Smooth muscle cell (in vitro differentiated cells): ENCODE measurements at regions not wholly inside any gene's neighbourhood (a gene's known extent, or its start where the extent isn't known, plus 50 kb on each side); places are given as distances from the start of the nearest gene placed in this dataset.

Source experiments
- DNase-seq: peaks from one replicate; lab custom pipeline; 2025; ENCODE audit not compliant: unreplicated experiment; lab: John Stamatoyannopoulos, UW
- H2AFZ ChIP-seq: fragments of 200-600 bp; sonication (generic); 2 replicates; pipeline ENCODE4 v1.6.0; 2016; ENCODE audit warnings: antibody characterized with exemption, low read depth, mild to moderate bottlenecking
- H3F3A ChIP-seq: fragments of 200-600 bp; sonication (generic); 2 replicates; pipeline ENCODE4 v1.6.0; 2017; ENCODE audit warnings: antibody characterized with exemption, low read depth
- H3K27ac ChIP-seq: fragments of 200-600 bp; sonication (generic); 2 replicates; pipeline ENCODE4 v1.5.1; 2016; ENCODE audit warnings: low read depth, mild to moderate bottlenecking
- H3K27me3 ChIP-seq: fragments of 200-600 bp; sonication (generic); 2 replicates; pipeline ENCODE4 v1.6.1; 2016; ENCODE audit warnings: low read depth, mild to moderate bottlenecking
- H3K36me3 ChIP-seq: fragments of 200-600 bp; sonication (generic); 2 replicates; pipeline ENCODE4 v1.5.1; 2016; ENCODE audit warnings: low read depth
- H3K4me1 ChIP-seq: fragments of 200-600 bp; sonication (generic); 2 replicates; pipeline ENCODE4 v1.5.1; 2016; ENCODE audit warnings: low read depth
- H3K4me2 ChIP-seq: fragments of 200-600 bp; sonication (generic); 2 replicates; pipeline ENCODE4 v1.6.0; 2016; ENCODE audit warnings: mild to moderate bottlenecking
- H3K4me3 ChIP-seq: fragments of 200-600 bp; sonication (generic); 2 replicates; pipeline ENCODE4 v1.5.1; 2016; ENCODE audit warnings: mild to moderate bottlenecking
- H3K79me2 ChIP-seq: fragments of 200-600 bp; sonication (generic); 2 replicates; pipeline ENCODE4 v1.6.0; 2016; ENCODE audit warnings: low read depth, mild to moderate bottlenecking
- H3K9ac ChIP-seq: fragments of 200-600 bp; sonication (generic); 2 replicates; pipeline ENCODE4 v1.6.0; 2016; ENCODE audit warnings: low read depth
- H3K9me3 ChIP-seq: fragments of 200-600 bp; sonication (generic); replicated peaks from 2 replicates; pipeline ENCODE4 v1.5.1; 2016; ENCODE audit warnings: low read depth
- H4K20me1 ChIP-seq: fragments of 200-600 bp; sonication (generic); 2 replicates; pipeline ENCODE4 v1.6.0; 2016; ENCODE audit warnings: low read depth
- CTCF ChIP-seq: fragments of 200-600 bp; sonication (generic); IDR thresholded peaks from 2 replicates; pipeline ENCODE4 v1.5.1; 2017; ENCODE audit warnings: borderline replicate concordance, mild to moderate bottlenecking, antibody characterized with exemption; ENCODE audit not compliant: insufficient read depth, poor library complexity, severe bottlenecking
- WGBS: methylation state at CpG from one replicate; pipeline ENCODE4 v1.1.7; 2016; ENCODE audit warnings: low lambda C conversion rate; 5-methylcytosine and 5-hydroxymethylcytosine counted together

- Histone ChIP-seq H3K4me2 (no peak overlapping the region), H3K4me3 (no peak overlapping the region), H3K9me3 (no peaks in the 10 kb centered on the region), H3K27ac (no peak overlapping the region), H3F3A (no peaks in the 10 kb centered on the region), H3K79me2 (no peaks in the 10 kb centered on the region), H4K20me1 (no peaks in the 10 kb centered on the region), H3K27me3 (peaks cover 14% of the 10 kb centered on the region), H3K4me1 (peaks cover 16% of the 10 kb centered on the region), H2AFZ (no peak overlapping the region), H3K9ac (no peak overlapping the region), H3K36me3 (no peaks in the 10 kb centered on the region)
- no peak for TF ChIP-seq CTCF
- 21% methylated on average over 4 of the region's 4 CpGs for WGBS
- no peak for DNase-seq
These were observed 154.4 kb upstream of the CLINT1 start for GRCh38 chr5:158013303-158013702.

- Histone ChIP-seq H3K4me2 (no peak overlapping the region), H3K36me3 (no peaks in the 10 kb centered on the region), H3K9me3 (no peaks in the 10 kb centered on the region), H3K9ac (no peak overlapping the region), H3K79me2 (no peaks in the 10 kb centered on the region), H3K4me3 (no peak overlapping the region), H2AFZ (no peak overlapping the region), H3K27me3 (peaks cover 12% of the 10 kb centered on the region), H3K27ac (no peak overlapping the region), H3F3A (no peaks in the 10 kb centered on the region), H4K20me1 (no peaks in the 10 kb centered on the region), H3K4me1 (peaks cover 3% of the 10 kb centered on the region)
- TF ChIP-seq CTCF: no peak
- DNase-seq: no peak
These were observed 152.5 kb upstream of the CLINT1 start for GRCh38 chr5:158011422-158011821.

- no peak for TF ChIP-seq CTCF
- Histone ChIP-seq H3K4me3 (no peak overlapping the region), H3K27ac (no peak overlapping the region), H4K20me1 (no peaks in the 10 kb centered on the region), H3K4me1 (no peaks in the 10 kb centered on the region), H3K4me2 (no peak overlapping the region), H3K36me3 (no peaks in the 10 kb centered on the region), H3K27me3 (peaks cover 11% of the 10 kb centered on the region), H3K9me3 (no peaks in the 10 kb centered on the region), H3K9ac (no peak overlapping the region), H2AFZ (no peak overlapping the region), H3K79me2 (no peaks in the 10 kb centered on the region), H3F3A (no peaks in the 10 kb centered on the region)
- 73% methylated on average over 7 of the region's 7 CpGs for WGBS
- DNase-seq: no peak
These were observed 151.9 kb upstream of the CLINT1 start for GRCh38 chr5:158010831-158011230.

GRCh38 chr5:158007336-158007735 is 148.4 kb upstream of the CLINT1 start:
- no peak for DNase-seq

More at GRCh38 chr5:158007336-158007735, 148.4 kb upstream of the CLINT1 start:
- Histone ChIP-seq H3K4me1 (no peaks in the 10 kb centered on the region), H3F3A (no peaks in the 10 kb centered on the region), H3K27me3 (no peaks in the 10 kb centered on the region), H3K79me2 (no peaks in the 10 kb centered on the region), H3K4me3 (no peak overlapping the region), H4K20me1 (no peaks in the 10 kb centered on the region), H3K4me2 (no peak overlapping the region), H3K36me3 (no peaks in the 10 kb centered on the region), H2AFZ (no peak overlapping the region), H3K27ac (no peak overlapping the region), H3K9ac (no peak overlapping the region), H3K9me3 (no peaks in the 10 kb centered on the region)
- no peak for TF ChIP-seq CTCF
- 81% methylated on average over 3 of the region's 3 CpGs for WGBS
